Activated CD4-positive, alpha-beta T cell treated with anti-CD3 and anti-CD28 coated beads for 36 hours (primary cell): ENCODE measurements at regions not wholly inside any gene's neighbourhood (a gene's known extent, or its start where the extent isn't known, plus 50 kb on each side); places are given as distances from the start of the nearest gene placed in this dataset.

Source experiments
- ATAC-seq: fragments of 200-7000 bp; cut with Tn5 transposase; one replicate; pipeline ENCODE4 v1.10.0; 2021; ENCODE audit warnings: mild to moderate bottlenecking, moderate library complexity
- CTCF ChIA-PET: fragments of 350-600 bp; sonication (Branson Sonifier 250); formaldehyde crosslinking; loops from one replicate; lab custom pipeline; 2021; ENCODE audit warnings: antibody characterized with exemption; lab: Charles Lee
- POLR2A ChIA-PET: fragments of 350-600 bp; sonication (Branson Sonifier 250); formaldehyde crosslinking; loops from one replicate; lab custom pipeline; 2021; ENCODE audit warnings: antibody characterized with exemption, inconsistent platforms; lab: Charles Lee
- DNase-seq: peaks from one replicate; pipeline ENCODE4 v3.0.0-alpha.2; 2020
- H3K27ac Mint-ChIP-seq: one replicate; pipeline ENCODE4 v1.8.0; 2021; ENCODE audit warnings: mixed read lengths
- H3K27me3 Mint-ChIP-seq: one replicate; pipeline ENCODE4 v1.8.0; 2021; ENCODE audit warnings: mixed read lengths
- H3K36me3 Mint-ChIP-seq: one replicate; pipeline ENCODE4 v1.8.0; 2021; ENCODE audit warnings: low read depth, mixed read lengths
- H3K4me1 Mint-ChIP-seq: one replicate; pipeline ENCODE4 v1.8.0; 2021; ENCODE audit warnings: mixed read lengths
- H3K4me3 Mint-ChIP-seq: one replicate; pipeline ENCODE4 v1.8.0; 2021; ENCODE audit warnings: mild to moderate bottlenecking, moderate library complexity, mixed read lengths
- H3K9me3 Mint-ChIP-seq: one replicate; pipeline ENCODE4 v1.8.0; 2021; ENCODE audit warnings: low read depth, mixed read lengths
- intact Hi-C, 2 experiments: fragments of 100-400 bp; cut with DNase I in 1 of 2; cut with micrococcal nuclease in 1 of 2; formaldehyde crosslinking; loops; one replicate each; pipeline versions ENCODE4 v1.14.2 to v1.15.1; 2022 to 2024; cut with DNase I, micrococcal nuclease

- ChIA-PET POLR2A (no interaction called here), CTCF (no interaction called here)
- ATAC-seq (no peak), DNase-seq (no peak)
- H3K9me3 Mint-ChIP-seq, result peaks cover 13% of the 10 kb centered on the region
- intact Hi-C loops, result no loop called here
- H3K4me3 Mint-ChIP-seq, result no peak overlapping the region
- no peaks in the 10 kb centered on the region for H3K4me1 Mint-ChIP-seq
- no peaks in the 10 kb centered on the region for H3K27me3 Mint-ChIP-seq
- no peak overlapping the region for H3K27ac Mint-ChIP-seq
- H3K36me3 Mint-ChIP-seq, result no peaks in the 10 kb centered on the region
Measured at GRCh38 chr1:187951817-187952216, 1123.1 kb downstream of the PLA2G4A start.

GRCh38 chr1:187952446-187952845 is 1123.7 kb downstream of the PLA2G4A start:
- no peak for ATAC-seq
- ChIA-PET CTCF (no interaction called here), POLR2A (no interaction called here)
- H3K27ac Mint-ChIP-seq, result no peak overlapping the region
- no peak overlapping the region for H3K4me3 Mint-ChIP-seq
- H3K36me3 Mint-ChIP-seq, result no peaks in the 10 kb centered on the region
- H3K9me3 Mint-ChIP-seq, result peaks cover 11% of the 10 kb centered on the region
- H3K4me1 Mint-ChIP-seq, result no peaks in the 10 kb centered on the region
- H3K27me3 Mint-ChIP-seq, result no peaks in the 10 kb centered on the region
- DNase-seq, result no peak
- intact Hi-C loops, result no loop called here

GRCh38 chr1:187956975-187957374 is 1128.2 kb downstream of the PLA2G4A start:
- H3K9me3 Mint-ChIP-seq, result peaks cover 6% of the 10 kb centered on the region
- H3K4me3 Mint-ChIP-seq, result no peak overlapping the region
- no peak for ATAC-seq
- no peak for DNase-seq
- CTCF ChIA-PET, result no interaction called here
- POLR2A ChIA-PET, result no interaction called here
- no peak overlapping the region for H3K27ac Mint-ChIP-seq
- no peaks in the 10 kb centered on the region for H3K4me1 Mint-ChIP-seq
- intact Hi-C loops, result no loop called here
- H3K36me3 Mint-ChIP-seq, result no peaks in the 10 kb centered on the region
- no peaks in the 10 kb centered on the region for H3K27me3 Mint-ChIP-seq

GRCh38 chr1:187958207-187958606 is 1129.5 kb downstream of the PLA2G4A start:
- no peak overlapping the region for H3K27ac Mint-ChIP-seq

GRCh38 chr1:187959062-187959461 is 1130.3 kb downstream of the PLA2G4A start:
- no peak for ATAC-seq
- intact Hi-C loops, result no loop called here

More at GRCh38 chr1:187958207-187958606, 1129.5 kb downstream of the PLA2G4A start:
- DNase-seq (no peak), ATAC-seq (no peak)
- H3K36me3 Mint-ChIP-seq, result no peaks in the 10 kb centered on the region
- intact Hi-C loops, result no loop called here
- H3K4me1 Mint-ChIP-seq, result no peaks in the 10 kb centered on the region
- H3K27me3 Mint-ChIP-seq, result no peaks in the 10 kb centered on the region
- H3K4me3 Mint-ChIP-seq, result no peak overlapping the region
- no peaks in the 10 kb centered on the region for H3K9me3 Mint-ChIP-seq
- ChIA-PET POLR2A (no interaction called here), CTCF (no interaction called here)

GRCh38 chr1:187960125-187960638 is 1131.4 kb downstream of the PLA2G4A start:
- no peak overlapping the region for H3K4me3 Mint-ChIP-seq
- POLR2A ChIA-PET, result no interaction called here
- no peaks in the 10 kb centered on the region for H3K4me1 Mint-ChIP-seq
- CTCF ChIA-PET, result no interaction called here
- H3K27ac Mint-ChIP-seq, result no peak overlapping the region
- H3K9me3 Mint-ChIP-seq, result peaks cover 3% of the 10 kb centered on the region
- no peaks in the 10 kb centered on the region for H3K27me3 Mint-ChIP-seq
- no peak for DNase-seq
- H3K36me3 Mint-ChIP-seq, result no peaks in the 10 kb centered on the region
- ATAC-seq, result no peak
- intact Hi-C loops, result no loop called here

More at GRCh38 chr1:187959062-187959461, 1130.3 kb downstream of the PLA2G4A start:
- ChIA-PET POLR2A (no interaction called here), CTCF (no interaction called here)
- H3K27ac Mint-ChIP-seq, result no peak overlapping the region
- no peaks in the 10 kb centered on the region for H3K27me3 Mint-ChIP-seq
- H3K4me3 Mint-ChIP-seq, result no peak overlapping the region
- H3K4me1 Mint-ChIP-seq, result no peaks in the 10 kb centered on the region
- no peaks in the 10 kb centered on the region for H3K36me3 Mint-ChIP-seq
- no peak for DNase-seq
- peaks cover 3% of the 10 kb centered on the region for H3K9me3 Mint-ChIP-seq

- ChIA-PET CTCF (no interaction called here), POLR2A (no interaction called here)
- intact Hi-C loops, result no loop called here
- Mint-ChIP-seq H3K9me3 (peaks cover 3% of the 10 kb centered on the region), H3K27ac (no peak overlapping the region), H3K4me3 (no peak overlapping the region), H3K36me3 (no peaks in the 10 kb centered on the region), H3K4me1 (no peaks in the 10 kb centered on the region), H3K27me3 (no peaks in the 10 kb centered on the region)
- ATAC-seq, result no peak
- DNase-seq, result no peak
Measured at GRCh38 chr1:187961895-187962294, 1133.1 kb downstream of the PLA2G4A start.

- H3K9me3 Mint-ChIP-seq, result no peaks in the 10 kb centered on the region
- no peak overlapping the region for H3K27ac Mint-ChIP-seq
- no peak overlapping the region for H3K4me3 Mint-ChIP-seq
- DNase-seq (no peak), ATAC-seq (no peak)
- ChIA-PET POLR2A (no interaction called here), CTCF (interaction anchor here (0.6 kb wide), 1 partner anchor 1798 kb away, joined by 3 read pairs; no protein-coding TSS in a partner anchor)
- H3K4me1 Mint-ChIP-seq, result no peaks in the 10 kb centered on the region
- no peaks in the 10 kb centered on the region for H3K27me3 Mint-ChIP-seq
- no peaks in the 10 kb centered on the region for H3K36me3 Mint-ChIP-seq
- intact Hi-C loops, result no loop called here
Measured at GRCh38 chr1:187971851-187972250, 1143.1 kb downstream of the PLA2G4A start.

GRCh38 chr1:187977298-187977697 is 1148.5 kb downstream of the PLA2G4A start:
- Mint-ChIP-seq H3K27me3 (no peaks in the 10 kb centered on the region), H3K4me3 (no peak overlapping the region), H3K36me3 (no peaks in the 10 kb centered on the region), H3K27ac (no peak overlapping the region), H3K4me1 (no peaks in the 10 kb centered on the region), H3K9me3 (peaks cover 5% of the 10 kb centered on the region)
- ChIA-PET POLR2A (no interaction called here), CTCF (no interaction called here)
- ATAC-seq, result no peak
- DNase-seq, result no peak
- intact Hi-C loops, result no loop called here

- Mint-ChIP-seq H3K27me3 (no peaks in the 10 kb centered on the region), H3K36me3 (no peaks in the 10 kb centered on the region), H3K9me3 (peaks cover 7% of the 10 kb centered on the region), H3K4me3 (no peak overlapping the region), H3K27ac (no peak overlapping the region), H3K4me1 (no peaks in the 10 kb centered on the region)
- POLR2A ChIA-PET, result no interaction called here
- DNase-seq, result no peak
- CTCF ChIA-PET, result no interaction called here
- intact Hi-C loops, result no loop called here
- no peak for ATAC-seq
Measured at GRCh38 chr1:187985145-187985896, 1156.6 kb downstream of the PLA2G4A start.

GRCh38 chr1:187985897-187986654 is 1157.3 kb downstream of the PLA2G4A start:
- H3K4me3 Mint-ChIP-seq, result no peak overlapping the region
- CTCF ChIA-PET, result no interaction called here
- DNase-seq, result no peak
- no peak overlapping the region for H3K27ac Mint-ChIP-seq
- POLR2A ChIA-PET, result no interaction called here
- no peaks in the 10 kb centered on the region for H3K4me1 Mint-ChIP-seq
- peaks cover 3% of the 10 kb centered on the region for H3K9me3 Mint-ChIP-seq
- no peaks in the 10 kb centered on the region for H3K27me3 Mint-ChIP-seq
- intact Hi-C loops, result no loop called here
- H3K36me3 Mint-ChIP-seq, result no peaks in the 10 kb centered on the region
- ATAC-seq, result no peak
